HEK293 (cell line): ENCODE measurements at regions not wholly inside any gene's neighbourhood (a gene's known extent, or its start where the extent isn't known, plus 50 kb on each side); places are given as distances from the start of the nearest gene placed in this dataset.

Experiments used
- CTCF ChIP-seq: fragments of 450-650 bp; formaldehyde crosslinking; IDR thresholded peaks from 2 replicates; pipeline ENCODE4 v1.5.1; 2016; ENCODE audit warnings: missing biosample characterization, missing genetic modification characterization
- SP2 ChIP-seq: fragments of 450-650 bp; formaldehyde crosslinking; IDR thresholded peaks from 2 replicates; pipeline ENCODE4 v1.5.1; 2016; ENCODE audit warnings: missing biosample characterization, missing genetic modification characterization
- ZNF157 ChIP-seq: fragments of 450-650 bp; formaldehyde crosslinking; IDR thresholded peaks from 2 replicates; pipeline ENCODE4 v1.5.1; 2016; ENCODE audit warnings: missing biosample characterization, missing genetic modification characterization
- ZNF48 ChIP-seq: fragments of 450-650 bp; formaldehyde crosslinking; IDR thresholded peaks from 2 replicates; pipeline ENCODE4 v1.5.1; 2016; ENCODE audit warnings: missing biosample characterization, missing genetic modification characterization
- ZNF580 ChIP-seq: fragments of 450-650 bp; formaldehyde crosslinking; IDR thresholded peaks from 2 replicates; pipeline ENCODE4 v1.5.1; 2016; ENCODE audit warnings: missing biosample characterization, missing genetic modification characterization
- ZNF76 ChIP-seq: fragments of 450-650 bp; formaldehyde crosslinking; IDR thresholded peaks from 2 replicates; pipeline ENCODE4; 2016; ENCODE audit warnings: low read depth, missing biosample characterization, missing genetic modification characterization, borderline replicate concordance

- TF ChIP-seq CTCF (tag by site-specific recombination): no peak
- no peak for TF ChIP-seq SP2
- TF ChIP-seq ZNF76 (tag by site-specific recombination): no peak
- no peak for TF ChIP-seq ZNF157
- TF ChIP-seq ZNF48 (tag by site-specific recombination): no peak
- no peak for TF ChIP-seq ZNF580 (tag by site-specific recombination)
Observed at GRCh38 chr3:31039145-31039544, 144.7 kb upstream of the GADL1 start.
